Stimulated activated CD4-positive, alpha-beta T cell treated with anti-CD3 and anti-CD28 coated beads, Interleukin-2, amount 100 ng/mL, for 4 hours (primary cell): ENCODE measurements at regions not wholly inside any gene's neighbourhood (a gene's known extent, or its start where the extent isn't known, plus 50 kb on each side); places are given as distances from the start of the nearest gene placed in this dataset.

Source experiments
- DNase-seq: peaks from one replicate; pipeline ENCODE4 v3.0.0-alpha.2; 2020; ENCODE audit warnings: low read depth

- no peak for DNase-seq
Observed at GRCh38 chr20:40806929-40807820, 118.1 kb upstream of the MAFB start.

- no peak for DNase-seq
Observed at GRCh38 chr20:40807821-40808170, 118.8 kb upstream of the MAFB start.

DNA sequence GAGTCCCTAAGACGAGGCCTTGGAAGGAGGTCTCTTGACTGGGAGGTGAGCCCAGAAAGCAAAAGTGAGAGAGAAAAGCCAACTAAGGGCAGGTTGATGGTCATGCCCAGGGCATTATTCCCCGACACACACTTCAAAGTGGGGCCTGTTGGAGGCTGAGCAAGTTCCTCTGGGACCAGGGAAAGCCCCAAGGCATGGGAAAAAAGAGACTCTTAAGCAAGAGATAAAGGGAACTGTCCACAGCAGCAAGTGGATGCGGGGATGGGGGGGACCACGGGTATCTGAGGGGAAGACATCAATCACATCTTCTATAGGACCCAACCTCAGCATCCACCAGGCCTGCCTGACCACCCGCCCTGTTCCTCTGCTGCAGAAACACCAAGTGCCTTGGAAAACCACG, 119.9 kb upstream of the MAFB start:
- no peak for DNase-seq

GRCh38 chr20:40809361-40809760, 120.3 kb upstream of the MAFB start:
- DNase-seq: no peak

DNA sequence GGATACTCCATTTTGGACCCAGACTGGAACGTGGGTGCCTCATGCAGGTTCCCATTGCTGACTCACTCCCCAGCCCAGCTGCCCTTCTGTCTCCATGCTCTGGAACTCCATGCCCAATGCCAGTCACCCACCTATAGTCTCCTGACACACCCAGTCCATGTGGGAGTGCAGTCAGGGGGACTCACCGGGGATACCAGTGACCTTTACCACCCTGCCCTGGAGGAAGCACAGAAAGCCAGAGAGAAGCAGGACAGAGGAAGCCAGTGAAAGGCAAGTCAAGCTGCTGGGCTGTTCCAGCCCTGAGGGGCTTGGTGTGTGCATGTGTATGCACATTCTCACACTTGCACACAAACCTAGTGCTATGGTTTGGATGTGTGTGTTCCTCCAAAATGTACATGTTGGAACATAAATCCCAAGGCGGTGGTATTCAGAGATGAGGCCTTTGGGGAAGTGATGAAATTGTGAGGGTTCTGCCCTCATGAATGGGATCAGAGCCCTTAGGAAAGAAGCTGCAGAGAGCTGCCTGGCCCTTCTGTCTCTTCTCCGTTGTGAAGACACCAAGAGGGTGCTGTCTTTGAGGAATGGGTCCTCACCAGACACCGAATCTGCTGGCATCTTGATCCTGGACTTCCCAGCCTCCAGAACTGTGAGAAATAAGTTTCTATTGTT, 121.4 kb upstream of the MAFB start:
- DNase-seq: no peak

GRCh38 chr20:40811004-40811403, 122.0 kb upstream of the MAFB start:
- no peak for DNase-seq

- DNase-seq: no peak
Observed at GRCh38 chr20:40811660-40812414, 122.8 kb upstream of the MAFB start.

DNA sequence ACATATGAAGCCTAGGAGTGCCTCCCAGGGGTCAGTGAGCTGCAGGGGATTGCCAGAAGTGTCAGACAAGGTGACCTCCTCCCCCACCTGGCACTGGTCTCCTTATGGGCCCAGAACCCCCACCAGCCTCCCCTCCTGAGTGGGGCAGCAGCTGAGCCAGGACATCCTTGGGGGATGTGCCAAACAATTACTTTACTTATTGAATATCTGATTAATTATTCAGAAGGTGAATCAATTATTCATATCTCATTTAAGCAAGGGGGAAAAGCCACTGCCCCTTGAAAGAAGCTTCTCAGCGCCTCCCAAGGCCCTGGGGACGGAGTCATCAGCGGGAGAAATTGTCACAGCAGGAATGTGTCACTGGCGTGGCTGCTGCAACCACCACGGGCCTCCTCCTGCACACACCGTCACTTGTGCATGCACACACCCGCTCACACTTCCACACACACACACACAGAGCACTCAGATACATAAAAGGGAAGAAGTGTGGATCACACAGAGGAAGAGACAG, 123.4 kb upstream of the MAFB start:
- DNase-seq: no peak

- DNase-seq: no peak
Observed at GRCh38 chr20:40813029-40813431, 124.0 kb upstream of the MAFB start.

DNA sequence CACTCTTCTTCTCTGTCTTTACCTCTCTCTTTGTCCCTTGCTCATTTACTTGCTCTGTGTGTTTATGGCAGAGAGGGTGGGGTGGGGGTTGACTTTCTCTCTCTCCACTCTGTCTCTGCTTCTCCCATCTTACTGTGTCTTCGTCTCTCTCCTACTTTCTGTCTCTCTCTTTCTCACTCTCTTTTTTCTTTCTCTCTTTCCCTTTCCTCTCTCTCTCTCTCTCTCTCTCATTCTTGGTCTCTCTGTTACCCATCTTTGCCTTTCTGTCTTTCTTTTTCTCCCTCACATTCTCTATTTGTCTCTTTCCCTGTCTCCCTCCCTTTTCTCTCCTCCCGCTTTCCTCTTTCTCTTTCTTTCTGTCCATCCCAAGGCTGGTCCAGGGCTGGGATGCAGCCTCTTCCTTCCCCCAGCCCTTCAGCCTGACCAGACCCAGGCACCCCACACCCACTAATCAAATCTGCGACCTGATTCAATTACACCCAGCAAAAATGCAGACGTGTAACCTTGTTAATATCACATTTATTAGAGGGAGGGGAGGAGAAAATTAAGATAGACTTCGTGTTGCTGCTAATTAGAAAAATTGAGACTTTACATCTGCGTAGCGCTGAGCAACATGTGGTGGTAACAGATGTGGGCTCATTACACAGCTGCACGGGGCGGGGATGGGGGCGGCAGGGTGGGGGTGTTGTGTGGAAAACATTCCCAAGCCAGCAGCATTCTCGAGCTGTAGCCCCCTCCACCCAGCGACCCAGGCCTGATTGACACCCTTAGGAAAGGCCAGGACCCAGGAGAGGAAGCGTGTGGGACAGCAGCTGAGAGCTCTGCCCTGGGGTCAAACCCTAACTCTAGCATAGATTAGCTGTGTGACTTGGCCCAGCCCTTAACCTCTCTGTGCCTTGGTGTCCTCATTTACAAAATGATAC, 124.9 kb upstream of the MAFB start:
- no peak for DNase-seq

DNA sequence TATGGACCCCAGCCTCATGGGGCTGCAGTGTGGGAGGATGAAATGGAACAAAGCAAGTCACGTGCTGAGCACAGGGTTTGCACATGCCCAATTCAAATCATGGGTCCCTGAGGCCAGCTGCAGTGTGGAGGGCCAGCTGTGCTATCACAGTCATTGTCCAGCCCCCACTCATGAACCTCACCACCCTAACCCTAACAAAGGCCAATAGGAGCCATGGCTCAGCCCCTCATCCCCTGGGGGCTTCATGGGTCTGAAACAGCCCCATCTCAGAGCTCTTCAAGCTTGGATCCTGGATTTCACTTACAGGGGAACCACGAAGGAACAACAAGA, 125.6 kb upstream of the MAFB start:
- DNase-seq: no peak

DNA sequence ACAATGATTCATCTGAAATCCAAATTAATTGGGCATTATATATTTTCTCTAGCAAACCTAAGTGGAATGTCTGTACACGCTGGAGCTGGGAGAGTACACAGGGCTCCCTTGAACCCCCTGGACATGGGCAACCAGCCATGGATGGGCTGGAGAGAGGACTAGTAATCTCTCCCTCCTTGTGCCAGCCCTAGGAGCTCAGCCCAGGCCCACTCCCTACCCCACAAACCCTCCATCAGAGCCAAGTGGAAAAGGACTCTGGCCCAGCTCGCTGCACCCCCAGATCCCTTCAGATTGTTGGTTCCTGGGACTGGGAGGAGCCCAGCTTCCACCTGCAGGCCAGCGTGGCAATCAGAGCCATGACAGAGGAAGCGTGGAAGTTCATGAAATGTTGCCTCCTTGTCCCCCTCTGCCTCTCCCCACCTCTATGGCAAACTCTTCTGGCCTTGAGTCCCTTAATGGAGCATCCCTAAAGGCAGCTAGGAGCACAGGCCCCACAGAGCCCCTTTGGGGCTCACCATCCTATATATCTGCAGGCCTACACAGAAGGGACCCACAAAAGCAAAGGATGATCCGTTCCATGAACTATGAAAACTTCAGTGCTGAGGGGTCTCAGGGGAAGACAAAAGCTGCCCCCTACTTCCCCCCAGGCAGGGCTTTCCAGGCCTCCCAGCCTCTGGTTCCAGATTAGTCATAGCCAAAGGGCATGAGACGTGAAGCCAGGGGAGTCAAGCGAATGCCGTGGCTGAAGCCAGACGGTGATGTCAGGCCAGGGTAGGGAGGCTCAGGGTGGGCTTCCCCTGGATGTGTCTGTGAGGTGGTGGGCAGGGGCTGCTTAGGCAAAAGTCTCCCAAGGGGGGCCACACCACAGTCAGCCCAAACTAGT, 126.4 kb upstream of the MAFB start:
- no peak for DNase-seq

DNA sequence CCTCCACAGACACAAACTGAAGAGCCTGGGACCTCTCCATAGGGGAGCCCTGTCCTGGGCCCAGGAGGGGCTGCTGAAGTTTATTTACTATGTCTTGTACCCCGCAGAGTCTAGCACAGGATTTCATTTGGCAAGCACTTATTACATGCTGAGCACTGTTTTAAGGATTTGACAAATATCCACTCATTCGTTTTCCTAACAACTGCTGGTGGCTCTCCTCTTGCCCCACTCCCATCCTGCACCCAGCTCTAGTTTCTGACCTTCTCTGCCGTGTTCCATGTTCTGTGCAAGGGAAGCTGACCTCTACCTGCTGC, 127.0 kb upstream of the MAFB start:
- no peak for DNase-seq

DNA sequence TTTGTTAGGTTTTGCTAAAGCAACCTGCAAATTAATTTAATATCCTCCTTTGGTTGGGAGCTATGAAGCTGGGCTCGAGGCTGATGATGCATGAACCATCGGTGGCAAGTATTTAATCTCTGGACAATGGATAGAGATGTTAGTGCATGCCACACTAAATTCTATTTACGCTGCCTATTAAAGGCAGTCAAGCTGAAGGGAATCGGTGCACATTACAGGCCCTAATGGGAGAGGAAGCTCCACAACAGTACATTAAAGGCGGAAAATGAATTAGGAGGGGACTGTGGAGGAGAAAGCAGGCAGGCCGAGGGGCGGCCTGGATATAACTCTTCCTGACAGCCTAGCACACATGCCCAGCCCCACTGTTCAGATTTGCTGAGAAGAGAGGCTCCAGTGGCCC, 132.4 kb upstream of the MAFB start:
- no peak for DNase-seq

GRCh38 chr20:40826699-40827098, 137.7 kb upstream of the MAFB start:
- no peak for DNase-seq

DNA sequence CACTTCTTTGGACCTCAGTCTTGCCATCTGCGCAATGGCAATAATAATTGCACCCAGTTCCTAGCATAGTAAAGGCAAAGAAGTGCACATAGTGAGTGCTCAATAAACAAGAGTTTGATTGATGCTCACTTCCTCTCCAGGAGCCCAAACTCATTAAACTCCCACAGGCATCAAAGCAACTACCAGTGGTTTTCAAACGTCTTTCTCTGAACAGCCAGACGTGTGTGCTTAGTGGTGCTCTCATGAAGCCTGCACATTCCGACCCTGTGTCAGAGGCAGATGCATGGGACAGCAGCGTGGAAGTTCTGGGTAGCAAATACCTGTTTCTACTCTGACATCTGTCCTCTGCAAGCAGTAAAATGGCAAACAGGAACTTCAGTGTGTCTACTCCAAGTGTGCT, 146.3 kb upstream of the MAFB start:
- no peak for DNase-seq

- no peak for DNase-seq
Observed at GRCh38 chr20:40838509-40838908, 149.5 kb upstream of the MAFB start.

DNA sequence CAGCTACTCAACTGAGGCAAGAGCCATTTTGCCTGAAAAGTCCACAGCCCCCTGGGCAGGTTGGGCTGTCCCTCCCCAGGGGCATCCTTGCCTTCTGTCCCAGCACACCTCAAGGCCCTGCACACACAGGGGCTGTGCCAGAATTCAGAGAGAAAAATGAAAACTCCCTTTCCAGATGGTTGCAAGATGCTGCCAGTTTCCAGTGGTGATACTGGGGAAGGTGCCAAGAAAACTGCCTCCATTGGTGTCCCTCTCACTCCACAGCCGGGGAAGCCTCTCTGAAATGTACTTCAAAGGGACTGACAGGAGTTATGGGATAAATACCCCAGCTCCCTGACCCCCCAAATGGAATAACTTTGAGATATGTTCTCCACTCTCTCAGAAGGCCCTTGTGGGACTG, 154.2 kb upstream of the MAFB start:
- no peak for DNase-seq

DNA sequence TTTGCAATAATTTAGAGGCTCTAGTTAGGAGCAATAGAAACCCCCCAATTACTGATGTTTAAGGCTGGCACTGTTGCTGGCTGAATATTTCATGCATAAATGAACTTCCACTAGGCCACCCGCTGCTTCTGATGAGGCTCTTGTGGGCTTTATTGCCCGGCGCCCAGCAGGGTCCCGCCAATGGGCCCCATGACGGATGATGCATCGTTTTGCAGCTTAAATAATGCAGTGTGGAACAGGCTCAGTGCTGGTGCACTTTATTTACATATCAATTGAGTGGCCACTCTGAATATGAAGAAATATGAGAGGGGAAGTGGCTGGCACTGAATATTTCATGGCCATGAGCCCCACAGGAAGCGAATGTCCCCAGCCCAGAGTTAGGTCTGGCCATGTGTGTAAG, 155.3 kb upstream of the MAFB start:
- DNase-seq: no peak

- DNase-seq: no peak
Observed at GRCh38 chr20:40848096-40848495, 159.1 kb upstream of the MAFB start.

GRCh38 chr20:40848526-40848925, 159.5 kb upstream of the MAFB start:
- no peak for DNase-seq
